Gastrocnemius medialis (tissue), 4 donors: ENCODE measurements at regions not wholly inside any gene's neighbourhood (a gene's known extent, or its start where the extent isn't known, plus 50 kb on each side); places are given as distances from the start of the nearest gene placed in this dataset.

Experiments
- POLR2A ChIP-seq, 2 donors: fragments of 450-650 bp; IDR thresholded peaks; one replicate each; pipeline ENCODE4 v1.6.1; 2017; ENCODE audit warnings: antibody characterized with exemption in 2 of 2, mild to moderate bottlenecking in 2 of 2, moderate library complexity in 2 of 2
- TF ChIP-seq, protein P1 (sequence below), 5 experiments: fragments of 450-650 bp in 3 of 5; fragments of 200-600 bp in 2 of 5; sonication (generic) in 2 of 5; IDR thresholded peaks in 4 of 5; conservative IDR thresholded peaks in 1 of 5; 1 replicate in 4 of 5; 2 replicates in 1 of 5; pipeline ENCODE4 v1.5.1; 2016 to 2019; ENCODE audit warnings: antibody characterized with exemption in 5 of 5, mild to moderate bottlenecking in 3 of 5, moderate library complexity in 3 of 5

DNA sequence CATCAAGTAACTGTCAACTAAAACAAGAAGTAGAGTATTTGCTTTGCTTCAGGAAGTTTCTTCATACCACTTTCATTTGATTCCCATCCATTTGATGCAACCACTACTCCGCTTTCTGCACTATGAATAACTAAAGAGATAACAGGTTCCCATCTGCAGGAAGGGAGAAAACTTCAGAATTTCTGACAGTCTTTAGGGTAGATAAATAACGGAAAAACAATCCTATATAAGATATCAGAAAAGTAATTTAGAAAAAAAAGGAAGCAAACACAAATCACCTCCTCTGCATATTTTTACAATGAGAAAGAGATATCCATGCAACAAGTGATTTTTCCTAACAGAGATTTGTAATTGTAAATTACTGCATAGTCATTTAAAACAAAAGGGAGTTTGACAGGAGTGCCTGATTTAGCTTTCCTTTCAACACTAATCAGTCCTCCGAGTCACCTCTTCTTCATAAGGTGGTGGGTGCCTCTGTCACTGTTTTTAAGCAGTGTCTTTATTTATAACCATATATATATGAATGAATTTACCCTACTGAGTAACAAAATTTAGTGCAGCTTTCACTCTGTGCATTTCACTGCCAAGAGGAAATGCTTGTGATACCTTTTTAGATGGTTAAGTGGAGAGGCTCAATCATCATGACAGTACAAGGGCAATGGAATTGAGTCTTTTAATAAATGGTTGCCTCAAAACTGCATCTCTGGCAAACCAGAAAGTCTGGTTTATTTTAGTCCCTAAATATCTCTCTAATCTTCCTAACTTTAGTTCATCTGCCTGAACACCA, 1920.4 kb downstream of the MRPL39 start:
- TF ChIP-seq, protein P1, sequence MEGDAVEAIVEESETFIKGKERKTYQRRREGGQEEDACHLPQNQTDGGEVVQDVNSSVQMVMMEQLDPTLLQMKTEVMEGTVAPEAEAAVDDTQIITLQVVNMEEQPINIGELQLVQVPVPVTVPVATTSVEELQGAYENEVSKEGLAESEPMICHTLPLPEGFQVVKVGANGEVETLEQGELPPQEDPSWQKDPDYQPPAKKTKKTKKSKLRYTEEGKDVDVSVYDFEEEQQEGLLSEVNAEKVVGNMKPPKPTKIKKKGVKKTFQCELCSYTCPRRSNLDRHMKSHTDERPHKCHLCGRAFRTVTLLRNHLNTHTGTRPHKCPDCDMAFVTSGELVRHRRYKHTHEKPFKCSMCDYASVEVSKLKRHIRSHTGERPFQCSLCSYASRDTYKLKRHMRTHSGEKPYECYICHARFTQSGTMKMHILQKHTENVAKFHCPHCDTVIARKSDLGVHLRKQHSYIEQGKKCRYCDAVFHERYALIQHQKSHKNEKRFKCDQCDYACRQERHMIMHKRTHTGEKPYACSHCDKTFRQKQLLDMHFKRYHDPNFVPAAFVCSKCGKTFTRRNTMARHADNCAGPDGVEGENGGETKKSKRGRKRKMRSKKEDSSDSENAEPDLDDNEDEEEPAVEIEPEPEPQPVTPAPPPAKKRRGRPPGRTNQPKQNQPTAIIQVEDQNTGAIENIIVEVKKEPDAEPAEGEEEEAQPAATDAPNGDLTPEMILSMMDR (IDR thresholded peaks at IDR 0.05 in 4 of 5, conservative IDR thresholded peaks at IDR 0.05 in 1 of 5): no peak
- TF ChIP-seq POLR2A (IDR thresholded peaks at IDR 0.05): no peak
